ENCODE measurements at regions not wholly inside any gene's neighbourhood (a gene's known extent, or its start where the extent isn't known, plus 50 kb on each side); places are given as distances from the start of the nearest gene placed in this dataset.

DNA sequence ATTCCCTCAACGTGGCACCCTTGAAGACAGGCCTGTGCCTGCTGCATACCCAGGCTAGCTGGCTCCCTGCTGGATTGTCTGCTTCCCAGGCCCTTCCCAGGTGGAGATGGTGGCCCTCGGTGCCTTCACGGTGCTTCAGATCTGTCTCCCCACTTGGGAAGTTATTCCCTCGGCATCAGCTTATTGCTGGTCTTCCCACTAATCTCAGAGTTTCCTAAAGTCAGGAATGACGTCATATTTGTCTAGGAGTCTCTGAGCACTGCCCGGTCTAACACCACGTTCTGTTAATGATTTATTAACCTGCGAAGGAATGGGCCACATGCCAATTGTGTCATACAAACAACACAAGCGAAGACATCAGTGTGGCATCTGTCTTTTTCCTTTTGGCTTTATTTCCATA, 269.8 kb upstream of the ID2 start:
- no peak for TF ChIP-seq ZNF37A (tag by site-specific recombination; IDR thresholded peaks at IDR 0.05)
- TF ChIP-seq ZNF302 (tag by site-specific recombination; IDR thresholded peaks at IDR 0.05; ENCODE audit: low read depth) = no peak
- TF ChIP-seq, protein P1, sequence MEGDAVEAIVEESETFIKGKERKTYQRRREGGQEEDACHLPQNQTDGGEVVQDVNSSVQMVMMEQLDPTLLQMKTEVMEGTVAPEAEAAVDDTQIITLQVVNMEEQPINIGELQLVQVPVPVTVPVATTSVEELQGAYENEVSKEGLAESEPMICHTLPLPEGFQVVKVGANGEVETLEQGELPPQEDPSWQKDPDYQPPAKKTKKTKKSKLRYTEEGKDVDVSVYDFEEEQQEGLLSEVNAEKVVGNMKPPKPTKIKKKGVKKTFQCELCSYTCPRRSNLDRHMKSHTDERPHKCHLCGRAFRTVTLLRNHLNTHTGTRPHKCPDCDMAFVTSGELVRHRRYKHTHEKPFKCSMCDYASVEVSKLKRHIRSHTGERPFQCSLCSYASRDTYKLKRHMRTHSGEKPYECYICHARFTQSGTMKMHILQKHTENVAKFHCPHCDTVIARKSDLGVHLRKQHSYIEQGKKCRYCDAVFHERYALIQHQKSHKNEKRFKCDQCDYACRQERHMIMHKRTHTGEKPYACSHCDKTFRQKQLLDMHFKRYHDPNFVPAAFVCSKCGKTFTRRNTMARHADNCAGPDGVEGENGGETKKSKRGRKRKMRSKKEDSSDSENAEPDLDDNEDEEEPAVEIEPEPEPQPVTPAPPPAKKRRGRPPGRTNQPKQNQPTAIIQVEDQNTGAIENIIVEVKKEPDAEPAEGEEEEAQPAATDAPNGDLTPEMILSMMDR (tag by site-specific recombination; IDR thresholded peaks at IDR 0.05) = no peak
- no peak for TF ChIP-seq ZNF366 (tag by site-specific recombination; conservative IDR thresholded peaks at IDR 0.05)
- TF ChIP-seq YY1 (tag by site-specific recombination; IDR thresholded peaks at IDR 0.05) = no peak
- TF ChIP-seq ZNF664 (tag by site-specific recombination; IDR thresholded peaks at IDR 0.05) = no peak
